CD4-positive, CD25-positive, alpha-beta regulatory T cell (primary cell): ENCODE measurements at regions not wholly inside any gene's neighbourhood (a gene's known extent, or its start where the extent isn't known, plus 50 kb on each side); places are given as distances from the start of the nearest gene placed in this dataset.

Experiments used
- ATAC-seq, 2 donors: fragments of 150-1000 bp; cut with Tn5 transposase; one replicate each; pipeline ENCODE4 v1.10.0; 2021; ENCODE audit warnings: low read depth in 2 of 2, moderate number of reproducible peaks in 2 of 2, moderate library complexity in 1 of 2
- DNase-seq, 3 donors: peaks; one replicate each; pipeline versions ENCODE4 v3.0.0 to v3.0.0-alpha.2; 2012 to 2022; ENCODE audit warnings: mixed read lengths in 1 of 3
- H3K27ac ChIP-seq: one replicate; pipeline ENCODE4 v1.7.0; 2013; ENCODE audit warnings: mild to moderate bottlenecking, low read length; ENCODE audit not compliant: insufficient read depth, poor library complexity, severe bottlenecking
- H3K27me3 ChIP-seq: one replicate; pipeline ENCODE4 v1.7.0; 2013; ENCODE audit warnings: low read length; ENCODE audit not compliant: control insufficient read depth, insufficient read depth
- H3K36me3 ChIP-seq: one replicate; pipeline ENCODE4 v1.7.0; 2013; ENCODE audit warnings: mild to moderate bottlenecking, low read length, moderate library complexity; ENCODE audit not compliant: control insufficient read depth, insufficient read depth
- H3K4me1 ChIP-seq: 2 replicates; pipeline ENCODE4 v1.7.0; 2013; ENCODE audit warnings: mild to moderate bottlenecking, low read length; ENCODE audit not compliant: insufficient read depth, control insufficient read depth, poor library complexity, severe bottlenecking
- H3K4me3 ChIP-seq: one replicate; pipeline ENCODE4 v1.7.0; 2013; ENCODE audit warnings: low read depth, mild to moderate bottlenecking, low read length, moderate library complexity
- H3K9me3 ChIP-seq, 2 experiments: 1 replicate in 1 of 2; 2 replicates in 1 of 2; pipeline ENCODE4 v1.7.0; 2013; ENCODE audit warnings: low read length in 2 of 2, mild to moderate bottlenecking in 1 of 2, moderate library complexity in 1 of 2; ENCODE audit not compliant: control insufficient read depth in 2 of 2
- H3K27ac Mint-ChIP-seq, 3 donors: one replicate each; pipeline ENCODE4 v1.8.0; 2020 to 2022; ENCODE audit warnings: mild to moderate bottlenecking in 3 of 3, mixed read lengths in 3 of 3, moderate library complexity in 2 of 3
- H3K27me3 Mint-ChIP-seq: one replicate; pipeline ENCODE4 v1.8.0; 2022; ENCODE audit warnings: mild to moderate bottlenecking, mixed read lengths
- H3K36me3 Mint-ChIP-seq: one replicate; pipeline ENCODE4 v1.8.0; 2020; ENCODE audit warnings: mixed read lengths
- H3K4me1 Mint-ChIP-seq, 4 donors: one replicate each; pipeline ENCODE4 v1.8.0; 2020 to 2022; ENCODE audit warnings: mixed read lengths in 4 of 4, mild to moderate bottlenecking in 1 of 4
- H3K4me3 Mint-ChIP-seq, 4 donors: one replicate each; pipeline ENCODE4 v1.8.0; 2020 to 2022; ENCODE audit warnings: mild to moderate bottlenecking in 4 of 4, mixed read lengths in 4 of 4, moderate library complexity in 3 of 4
- H3K9me3 Mint-ChIP-seq, 7 donors: one replicate each; pipeline ENCODE4 v1.8.0; 2020 to 2022; ENCODE audit warnings: mixed read lengths in 7 of 7, mild to moderate bottlenecking in 3 of 7, moderate library complexity in 2 of 7

GRCh38 chr1:53408755-53409129 is 50.5 kb upstream of the DMRTB1 start:
- no peak for DNase-seq
- peaks cover 49% of the 10 kb centered on the region for H3K4me1 ChIP-seq
- H3K4me3 Mint-ChIP-seq = no peak overlapping the region
- H3K9me3 Mint-ChIP-seq = no peaks in the 10 kb centered on the region
- no peak overlapping the region for H3K4me3 ChIP-seq
- H3K4me1 Mint-ChIP-seq = peaks cover 6 to 49% (median 30%) of the 10 kb centered on the region in 4 donors
- no peaks in the 10 kb centered on the region for H3K9me3 ChIP-seq
- H3K27ac Mint-ChIP-seq = no peak overlapping the region
- H3K27me3 ChIP-seq = no peaks in the 10 kb centered on the region
- no peak overlapping the region for H3K27ac ChIP-seq
- no peak for ATAC-seq
- no peaks in the 10 kb centered on the region for H3K36me3 ChIP-seq
- no peaks in the 10 kb centered on the region for H3K36me3 Mint-ChIP-seq
- H3K27me3 Mint-ChIP-seq = no peaks in the 10 kb centered on the region

GRCh38 chr1:53409233-53409632 is 50.0 kb upstream of the DMRTB1 start:
- Mint-ChIP-seq H3K27ac (peak overlapping the region; percentile 86 to 97 (median 90)), H3K4me3 (no peak overlapping the region)
- H3K27ac ChIP-seq = no peak overlapping the region

More at GRCh38 chr1:53409233-53409632, 50.0 kb upstream of the DMRTB1 start:
- Histone ChIP-seq H3K27me3 (no peaks in the 10 kb centered on the region), H3K9me3 (no peaks in the 10 kb centered on the region), H3K4me1 (peaks cover 54% of the 10 kb centered on the region), H3K36me3 (no peaks in the 10 kb centered on the region), H3K4me3 (no peak overlapping the region)
- Mint-ChIP-seq H3K9me3 (no peaks in the 10 kb centered on the region), H3K36me3 (no peaks in the 10 kb centered on the region), H3K4me1 (peaks cover 6 to 53% (median 35%) of the 10 kb centered on the region in 4 donors), H3K27me3 (no peaks in the 10 kb centered on the region)
- no peak for DNase-seq
- ATAC-seq = no peak
